GM21576 (cell line): ENCODE measurements at regions not wholly inside any gene's neighbourhood (a gene's known extent, or its start where the extent isn't known, plus 50 kb on each side); places are given as distances from the start of the nearest gene placed in this dataset.

ENCODE experiments used
- ATAC-seq: cut with Tn5 transposase; IDR thresholded peaks from one replicate; pipeline ENCODE4 v1.9.1; 2021; ENCODE audit warnings: mild to moderate bottlenecking, moderate library complexity; ENCODE audit not compliant: unreplicated experiment

GRCh38 chr1:83110156-83110555, 888.8 kb downstream of the TTLL7 start:
- ATAC-seq = no peak

DNA sequence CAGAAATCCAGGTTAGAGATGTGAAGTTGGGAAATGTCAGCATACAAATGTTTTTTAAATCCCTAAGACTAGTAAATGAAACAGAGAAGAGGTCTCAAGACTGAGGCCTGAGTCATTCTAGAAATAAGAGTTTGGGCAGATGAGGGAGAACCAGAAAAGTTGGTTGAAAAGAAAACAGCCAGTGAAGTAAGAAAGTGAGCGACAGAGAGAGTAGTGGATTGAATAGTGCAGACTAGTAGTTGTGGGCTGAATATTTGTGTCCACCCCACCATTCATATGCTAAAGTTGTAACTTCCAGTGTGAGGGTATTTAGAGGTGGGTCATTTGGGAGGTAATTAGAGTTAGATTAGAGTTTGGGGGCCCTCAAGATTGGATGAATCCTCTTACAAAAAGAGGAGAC, 889.2 kb downstream of the TTLL7 start:
- no peak for ATAC-seq

DNA sequence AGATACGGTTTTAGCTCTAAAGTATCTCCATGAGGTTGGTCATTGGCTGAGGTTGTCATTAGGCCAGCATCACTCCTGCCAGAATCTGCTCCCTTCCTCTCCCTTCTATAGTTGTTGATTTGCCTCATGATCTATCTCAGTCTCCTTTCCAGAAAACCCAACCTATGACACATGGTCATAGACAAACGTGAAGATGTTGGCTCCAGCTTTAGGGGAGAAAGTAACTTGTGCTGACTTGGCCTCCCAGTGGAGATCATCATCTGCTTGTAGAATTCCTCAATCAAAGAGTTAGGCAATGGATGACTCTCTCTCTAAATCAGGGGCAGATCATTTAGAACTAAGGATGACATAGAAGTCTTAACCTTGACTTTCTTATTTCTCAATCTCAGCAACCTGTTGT, 894.4 kb downstream of the TTLL7 start:
- no peak for ATAC-seq

GRCh38 chr1:83103341-83103740, 895.6 kb downstream of the TTLL7 start:
- no peak for ATAC-seq

DNA sequence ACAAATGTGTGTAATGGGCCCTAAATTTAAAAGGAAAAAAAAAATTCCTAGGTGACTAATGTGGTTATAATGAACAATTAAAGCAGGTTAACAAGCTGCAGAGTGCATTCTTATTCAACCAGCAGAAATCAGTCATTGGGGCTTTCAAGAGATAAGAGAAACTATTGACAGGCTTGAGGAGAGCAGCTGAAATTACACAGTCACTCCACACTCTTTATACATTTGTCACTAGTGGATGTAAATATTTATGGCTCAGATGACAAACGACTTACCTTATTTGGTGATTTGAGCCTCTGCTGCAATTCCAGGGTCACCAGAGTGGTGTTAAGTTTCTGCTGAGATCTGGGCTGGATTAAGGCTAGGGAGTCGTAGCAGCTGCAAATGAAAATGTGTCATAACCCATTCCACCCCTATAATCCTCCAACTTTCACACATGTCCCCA, 896.3 kb downstream of the TTLL7 start:
- no peak for ATAC-seq

DNA sequence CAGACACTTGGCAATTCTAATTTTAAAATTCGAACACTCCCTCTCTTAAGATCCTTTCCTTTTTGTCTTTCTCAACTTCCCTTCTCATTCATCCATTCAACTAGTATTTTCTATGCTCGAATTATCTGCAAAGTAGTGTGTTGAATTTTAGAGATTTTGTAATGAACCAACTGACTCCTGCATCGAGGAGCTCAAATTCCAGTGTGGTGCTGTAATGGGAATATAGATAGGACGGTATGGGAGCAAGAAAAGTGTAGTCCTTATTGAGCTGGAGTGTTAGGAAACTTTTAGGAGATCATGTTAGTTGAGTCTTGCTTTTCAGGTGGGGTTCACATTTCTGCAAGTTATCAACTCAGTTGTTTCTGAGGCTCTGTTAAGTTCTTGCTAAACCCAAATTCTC, 897.5 kb downstream of the TTLL7 start:
- ATAC-seq = no peak

GRCh38 chr1:83100133-83100532, 898.8 kb downstream of the TTLL7 start:
- no peak for ATAC-seq

GRCh38 chr1:83098791-83099190, 900.1 kb downstream of the TTLL7 start:
- no peak for ATAC-seq

- no peak for ATAC-seq
These were observed 900.8 kb downstream of the TTLL7 start for GRCh38 chr1:83098131-83098530.

DNA sequence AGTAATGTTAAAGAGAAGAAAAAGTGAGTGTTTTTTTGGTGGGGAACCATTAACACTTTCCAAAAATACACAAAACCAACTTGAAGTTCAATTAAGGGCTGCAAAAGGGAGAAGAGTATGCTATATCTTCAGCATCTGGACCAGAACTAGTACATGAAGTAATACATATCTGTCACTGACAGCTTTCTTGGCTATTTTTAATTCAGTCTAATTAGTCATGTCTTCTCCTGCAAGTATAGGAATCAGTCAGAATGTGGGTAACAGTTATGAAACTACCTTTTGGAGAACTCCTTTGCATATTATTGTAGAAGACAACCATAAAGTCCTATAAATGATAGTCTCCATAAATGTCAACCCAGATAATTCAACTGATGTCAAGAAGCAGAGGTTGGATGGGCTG, 901.2 kb downstream of the TTLL7 start:
- ATAC-seq = no peak

DNA sequence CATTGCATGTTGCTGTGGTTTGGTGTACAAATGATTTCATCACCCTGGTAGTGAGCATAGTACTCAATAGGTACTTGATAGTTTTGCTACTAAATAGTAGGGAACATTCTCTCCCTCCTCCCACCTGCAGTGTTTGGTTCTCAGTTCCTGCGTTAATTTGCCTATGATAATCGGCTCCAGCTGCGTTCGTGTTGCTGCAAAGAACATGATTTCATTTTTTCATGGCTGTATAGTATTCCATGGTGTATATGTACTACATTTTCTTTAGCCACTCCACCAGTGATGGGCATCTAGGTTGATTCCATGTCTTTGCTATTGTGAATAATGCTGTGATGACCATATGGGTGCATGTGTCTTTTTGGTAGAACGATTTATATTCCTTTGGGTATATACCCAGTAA, 903.4 kb downstream of the TTLL7 start:
- ATAC-seq = no peak

DNA sequence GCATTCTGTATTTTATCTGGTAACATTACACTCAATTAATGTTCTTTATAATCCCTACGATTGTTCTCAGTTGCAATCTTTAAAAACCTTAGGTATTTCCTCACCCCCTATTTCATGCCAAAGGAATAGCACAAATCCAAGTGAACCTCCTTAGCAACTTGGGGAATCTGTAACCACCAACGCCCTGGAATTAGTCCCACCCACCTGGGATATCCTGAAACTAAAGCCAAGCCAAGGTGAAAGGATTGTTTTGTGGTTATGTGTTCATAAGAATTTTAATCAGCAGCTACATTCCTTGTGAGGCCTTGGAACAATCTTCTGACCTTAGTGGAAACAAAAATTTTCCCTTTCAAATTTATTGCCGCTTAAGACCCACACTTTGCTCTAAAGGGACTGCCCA, 908.7 kb downstream of the TTLL7 start:
- no peak for ATAC-seq

GRCh38 chr1:83087851-83088250, 911.1 kb downstream of the TTLL7 start:
- ATAC-seq = no peak

GRCh38 chr1:83086986-83087512, 911.9 kb downstream of the TTLL7 start:
- no peak for ATAC-seq

DNA sequence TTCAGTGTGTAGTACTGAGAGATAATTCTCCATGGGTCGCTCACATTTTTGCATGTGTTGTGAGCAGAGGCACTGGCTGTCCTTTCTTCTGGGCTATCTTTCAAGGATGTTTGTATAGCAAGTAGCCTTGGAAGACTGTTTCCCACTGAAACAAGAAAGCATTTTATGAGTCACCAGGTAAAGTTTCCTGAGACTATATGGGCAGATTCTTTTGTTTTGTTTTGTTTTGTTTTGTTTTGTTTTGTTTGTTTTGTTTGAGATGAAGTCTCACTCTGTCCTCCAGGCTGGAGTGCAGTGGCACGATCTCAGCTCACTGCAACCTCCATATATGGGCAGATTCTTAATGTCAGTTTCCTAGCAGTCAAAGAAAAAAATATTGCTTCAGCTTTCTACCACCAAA, 912.6 kb downstream of the TTLL7 start:
- ATAC-seq = no peak

DNA sequence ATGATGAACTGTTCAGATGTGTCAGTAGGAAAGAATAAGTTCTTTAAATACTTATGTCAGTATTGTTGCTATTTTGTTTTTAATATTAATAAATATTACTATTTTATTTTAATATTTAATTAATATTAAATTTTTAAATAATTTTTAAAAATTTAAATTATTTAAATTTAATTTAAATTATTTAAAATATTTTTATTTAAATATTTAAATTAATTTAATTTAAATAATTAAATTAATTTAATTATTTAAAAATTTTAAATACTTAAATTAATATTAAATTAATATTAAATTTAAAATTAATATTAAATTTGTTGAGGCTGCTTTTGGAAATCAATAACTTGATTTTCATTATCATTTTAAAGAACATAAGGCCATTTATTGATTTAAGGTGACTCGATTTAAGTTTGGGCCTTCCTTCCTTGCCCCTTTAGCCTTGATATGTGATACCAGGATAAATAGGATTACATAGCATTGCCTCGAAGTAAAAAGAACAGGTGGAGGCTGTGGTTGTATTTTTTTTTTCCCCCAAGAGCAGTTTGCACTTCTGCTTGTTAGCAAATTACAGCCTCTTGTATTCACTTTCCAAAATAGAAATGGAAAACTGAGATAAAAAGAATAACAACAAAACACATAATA, 915.2 kb downstream of the TTLL7 start:
- no peak for ATAC-seq

GRCh38 chr1:83077411-83077810, 921.5 kb downstream of the TTLL7 start:
- no peak for ATAC-seq

GRCh38 chr1:83075107-83075506, 923.8 kb downstream of the TTLL7 start:
- no peak for ATAC-seq

DNA sequence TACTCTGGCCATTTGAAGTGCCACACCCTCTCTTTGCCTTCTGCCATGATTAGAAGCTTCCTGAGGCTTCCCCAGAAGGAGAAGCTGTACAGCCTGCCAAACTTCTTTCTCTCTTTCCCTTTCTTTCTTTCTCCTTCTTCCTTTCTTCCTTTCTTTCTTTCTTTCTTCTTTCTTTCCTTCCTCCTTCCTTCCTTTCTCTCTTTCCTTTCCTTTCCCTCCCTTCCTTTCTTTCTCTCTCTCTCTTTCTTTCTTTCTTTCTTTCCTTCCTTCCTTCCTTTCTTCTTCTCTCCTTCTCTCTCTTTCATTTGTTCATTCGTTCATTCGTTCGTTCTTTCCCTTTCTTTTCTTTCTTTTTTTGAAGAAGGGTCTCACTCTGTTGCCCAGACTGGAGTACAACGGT, 931.0 kb downstream of the TTLL7 start:
- ATAC-seq = no peak

GRCh38 chr1:83065952-83066727, 932.8 kb downstream of the TTLL7 start:
- no peak for ATAC-seq

DNA sequence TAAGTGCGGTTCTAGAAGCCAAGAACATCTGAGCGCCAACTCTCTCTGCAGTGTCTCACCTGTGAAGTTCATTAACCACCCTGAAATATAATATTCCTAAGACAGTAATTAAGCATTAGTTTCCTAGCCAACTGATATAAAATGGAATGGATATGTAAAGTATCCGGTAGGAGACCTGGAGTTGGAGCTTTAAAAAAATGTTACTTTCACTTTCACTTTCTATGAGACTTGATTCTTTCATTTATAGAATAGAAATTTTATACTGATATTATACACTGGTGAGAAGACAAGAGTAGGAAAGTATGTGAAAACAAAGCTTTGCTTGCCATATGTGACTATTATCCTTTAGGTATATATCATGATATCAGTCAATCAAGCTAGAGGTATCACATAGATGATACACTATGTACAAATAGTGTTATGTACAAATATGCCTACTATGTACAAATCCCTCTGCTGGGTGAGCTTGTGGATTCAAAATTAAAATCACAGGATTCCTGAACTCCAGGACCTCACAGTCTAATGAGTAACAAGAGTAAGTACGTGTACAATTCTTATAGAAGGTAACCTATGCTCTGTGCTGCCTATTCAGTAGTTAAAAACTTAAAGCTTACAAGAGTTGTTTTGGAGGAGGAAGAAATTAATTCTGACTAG, 934.2 kb downstream of the TTLL7 start:
- ATAC-seq = no peak
